Mucosa of rectum (tissue), 2 donors: ENCODE measurements at regions not wholly inside any gene's neighbourhood (a gene's known extent, or its start where the extent isn't known, plus 50 kb on each side); places are given as distances from the start of the nearest gene placed in this dataset.

ENCODE experiments used
- H3K27ac ChIP-seq, 2 donors: one replicate each; pipeline ENCODE4 v1.7.0; 2013; ENCODE audit warnings: inconsistent platforms in 2 of 2, low read depth in 2 of 2, low read length in 2 of 2
- H3K27me3 ChIP-seq, 2 donors: one replicate each; pipeline ENCODE4 v1.7.0; 2013; ENCODE audit warnings: low read length in 2 of 2; ENCODE audit not compliant: control insufficient read depth in 2 of 2, insufficient read depth in 2 of 2
- H3K36me3 ChIP-seq, 2 donors: one replicate each; pipeline ENCODE4 v1.7.0; 2013; ENCODE audit warnings: low read length in 2 of 2; ENCODE audit not compliant: control insufficient read depth in 2 of 2, insufficient read depth in 2 of 2
- H3K4me1 ChIP-seq, 2 donors: one replicate each; pipeline ENCODE4 v1.7.0; 2013; ENCODE audit warnings: low read length in 2 of 2, mild to moderate bottlenecking in 1 of 2; ENCODE audit not compliant: control insufficient read depth in 2 of 2, insufficient read depth in 2 of 2
- H3K4me3 ChIP-seq, 2 donors: one replicate each; pipeline ENCODE4 v1.7.0; 2013; ENCODE audit warnings: low read length in 2 of 2
- H3K9ac ChIP-seq, 2 donors: one replicate each; pipeline ENCODE4 v1.7.0; 2013; ENCODE audit warnings: low read length in 2 of 2, low read depth in 1 of 2, mild to moderate bottlenecking in 1 of 2
- H3K9me3 ChIP-seq, 2 donors: one replicate each; pipeline ENCODE4 v1.7.0; 2013; ENCODE audit warnings: low read length in 2 of 2; ENCODE audit not compliant: control insufficient read depth in 2 of 2
- donor health status: healthy.
- donor health status: Normal muscosa, but diverticular disease.

- H3K27me3 ChIP-seq = no peaks in the 10 kb centered on the region
- H3K4me3 ChIP-seq = no peak overlapping the region
- H3K9me3 ChIP-seq = no peaks in the 10 kb centered on the region
- no peak overlapping the region for H3K9ac ChIP-seq
- H3K4me1 ChIP-seq = no peaks in the 10 kb centered on the region
- no peaks in the 10 kb centered on the region for H3K36me3 ChIP-seq
- H3K27ac ChIP-seq = no peak overlapping the region
Measured at GRCh38 chr7:159237022-159237653, 92.5 kb upstream of the VIPR2 start.

- Histone ChIP-seq H3K4me3 (no peak overlapping the region), H3K36me3 (no peaks in the 10 kb centered on the region), H3K27ac (no peak overlapping the region), H3K9me3 (no peaks in the 10 kb centered on the region), H3K4me1 (no peaks in the 10 kb centered on the region), H3K9ac (no peak overlapping the region), H3K27me3 (no peaks in the 10 kb centered on the region)
Measured at GRCh38 chr7:159231017-159231416, 86.3 kb upstream of the VIPR2 start.

GRCh38 chr7:159229683-159230475, 85.2 kb upstream of the VIPR2 start:
- Histone ChIP-seq H3K4me3 (no peak overlapping the region), H3K27ac (no peak overlapping the region), H3K4me1 (no peaks in the 10 kb centered on the region), H3K9ac (no peak overlapping the region), H3K27me3 (no peaks in the 10 kb centered on the region), H3K9me3 (no peaks in the 10 kb centered on the region), H3K36me3 (no peaks in the 10 kb centered on the region)

GRCh38 chr7:159227433-159227832, 82.8 kb upstream of the VIPR2 start:
- H3K4me1 ChIP-seq = no peaks in the 10 kb centered on the region
- no peak overlapping the region for H3K4me3 ChIP-seq
- no peak overlapping the region for H3K9ac ChIP-seq

GRCh38 chr7:159226011-159226702, 81.5 kb upstream of the VIPR2 start:
- no peak overlapping the region for H3K4me3 ChIP-seq
- peaks cover 0 to 4% of the 10 kb centered on the region in 2 donors for H3K27me3 ChIP-seq
- no peaks in the 10 kb centered on the region for H3K4me1 ChIP-seq
- no peaks in the 10 kb centered on the region for H3K36me3 ChIP-seq
- no peaks in the 10 kb centered on the region for H3K9me3 ChIP-seq
- H3K27ac ChIP-seq = no peak overlapping the region
- no peak overlapping the region for H3K9ac ChIP-seq

More at GRCh38 chr7:159227433-159227832, 82.8 kb upstream of the VIPR2 start:
- Histone ChIP-seq H3K36me3 (no peaks in the 10 kb centered on the region), H3K27ac (no peak overlapping the region), H3K27me3 (peaks cover 0 to 4% of the 10 kb centered on the region in 2 donors), H3K9me3 (no peaks in the 10 kb centered on the region)

- H3K9ac ChIP-seq = no peak overlapping the region
- no peak overlapping the region for H3K4me3 ChIP-seq
- H3K36me3 ChIP-seq = no peaks in the 10 kb centered on the region
- H3K9me3 ChIP-seq = no peaks in the 10 kb centered on the region
- no peak overlapping the region for H3K27ac ChIP-seq
- no peaks in the 10 kb centered on the region for H3K4me1 ChIP-seq
- H3K27me3 ChIP-seq = peaks cover 0 to 4% of the 10 kb centered on the region in 2 donors
Measured at GRCh38 chr7:159218607-159219006, 73.9 kb upstream of the VIPR2 start.

GRCh38 chr7:159218170-159218569, 73.5 kb upstream of the VIPR2 start:
- Histone ChIP-seq H3K27ac (no peak overlapping the region), H3K4me1 (no peaks in the 10 kb centered on the region), H3K9me3 (no peaks in the 10 kb centered on the region), H3K9ac (no peak overlapping the region), H3K27me3 (peaks cover 0 to 2% of the 10 kb centered on the region in 2 donors), H3K4me3 (no peak overlapping the region), H3K36me3 (no peaks in the 10 kb centered on the region)

- H3K4me1 ChIP-seq = no peaks in the 10 kb centered on the region
- no peak overlapping the region for H3K4me3 ChIP-seq
- no peak overlapping the region for H3K27ac ChIP-seq
- H3K9me3 ChIP-seq = no peaks in the 10 kb centered on the region
- H3K36me3 ChIP-seq = no peaks in the 10 kb centered on the region
- no peaks in the 10 kb centered on the region for H3K27me3 ChIP-seq
- no peak overlapping the region for H3K9ac ChIP-seq
Measured at GRCh38 chr7:159215076-159215475, 70.4 kb upstream of the VIPR2 start.

GRCh38 chr7:159213253-159213652, 68.6 kb upstream of the VIPR2 start:
- Histone ChIP-seq H3K27me3 (no peaks in the 10 kb centered on the region), H3K9me3 (no peaks in the 10 kb centered on the region), H3K36me3 (no peaks in the 10 kb centered on the region)

GRCh38 chr7:159212226-159212625, 67.6 kb upstream of the VIPR2 start:
- Histone ChIP-seq H3K36me3 (no peaks in the 10 kb centered on the region), H3K4me3 (no peak overlapping the region), H3K9ac (no peak overlapping the region), H3K9me3 (no peaks in the 10 kb centered on the region), H3K4me1 (no peaks in the 10 kb centered on the region), H3K27ac (no peak overlapping the region), H3K27me3 (no peaks in the 10 kb centered on the region)

More at GRCh38 chr7:159213253-159213652, 68.6 kb upstream of the VIPR2 start:
- Histone ChIP-seq H3K9ac (no peak overlapping the region), H3K4me1 (no peaks in the 10 kb centered on the region), H3K27ac (no peak overlapping the region), H3K4me3 (no peak overlapping the region)
